SK-N-SH treated with all-trans-retinoic acid at 6 μM for 48 hours (cell line): ENCODE measurements at regions not wholly inside any gene's neighbourhood (a gene's known extent, or its start where the extent isn't known, plus 50 kb on each side); places are given as distances from the start of the nearest gene placed in this dataset.
A peak's percentile ranks its signal among the peaks of the same experiment; 100 is the strongest.

Experiments
- ATAC-seq: fragments of 200-7000 bp; cut with Tn5 transposase; 3 replicates; pipeline ENCODE4 v1.9.1; 2020; ENCODE audit warnings: mild to moderate bottlenecking, moderate library complexity
- ARNTL ChIP-seq: fragments of 450-650 bp; formaldehyde crosslinking; IDR thresholded peaks from 2 replicates; pipeline ENCODE4 v1.5.0; 2020; ENCODE audit warnings: low read depth, mild to moderate bottlenecking, moderate library complexity, borderline replicate concordance
- BACH2 ChIP-seq: fragments of 250-450 bp; sonication (Bioruptor Pico); IDR thresholded peaks from 2 replicates; pipeline ENCODE4 v1.9.0; 2021; ENCODE audit warnings: mild to moderate bottlenecking, borderline replicate concordance
- CSDC2 ChIP-seq: fragments of 250-450 bp; sonication (Bioruptor Pico); IDR thresholded peaks from 2 replicates; pipeline ENCODE4 v1.5.0; 2020; ENCODE audit warnings: mild to moderate bottlenecking, moderate library complexity
- ESRRG ChIP-seq: fragments of 250-450 bp; sonication (Bioruptor Pico); IDR thresholded peaks from 2 replicates; pipeline ENCODE4 v1.6.1; 2021; ENCODE audit warnings: mild to moderate bottlenecking
- GLIS3 ChIP-seq: fragments of 250-450 bp; sonication (Bioruptor Pico); IDR thresholded peaks from 2 replicates; pipeline ENCODE4 v1.5.0; 2020; ENCODE audit warnings: mild to moderate bottlenecking, moderate library complexity
- ISL1 ChIP-seq: fragments of 250-450 bp; sonication (Bioruptor Pico); IDR thresholded peaks from 2 replicates; pipeline ENCODE4 v2.1.2; 2022; ENCODE audit warnings: mild to moderate bottlenecking, moderate library complexity
- OSR1 ChIP-seq: fragments of 250-450 bp; sonication (Bioruptor Pico); IDR thresholded peaks from 2 replicates; pipeline ENCODE4 v1.8.0; 2022; ENCODE audit warnings: moderate library complexity, mild to moderate bottlenecking, inconsistent platforms
- PPARA ChIP-seq: fragments of 250-450 bp; sonication (Bioruptor Pico); IDR thresholded peaks from 2 replicates; pipeline ENCODE4 v1.5.0; 2020; ENCODE audit warnings: mild to moderate bottlenecking, borderline replicate concordance
- RARB ChIP-seq: fragments of 250-450 bp; sonication (Bioruptor Pico); IDR thresholded peaks from 2 replicates; pipeline ENCODE4 v1.8.0; 2021; ENCODE audit warnings: mild to moderate bottlenecking, moderate library complexity
- SNAI2 ChIP-seq: fragments of 250-450 bp; sonication (Bioruptor Pico); IDR thresholded peaks from 2 replicates; pipeline ENCODE4 v1.5.0; 2020; ENCODE audit warnings: mild to moderate bottlenecking, moderate library complexity
- TOX ChIP-seq: fragments of 250-450 bp; sonication (Bioruptor Pico); IDR thresholded peaks from 2 replicates; pipeline ENCODE4 v1.8.0; 2021; ENCODE audit warnings: mild to moderate bottlenecking, moderate library complexity, borderline replicate concordance
- ZC3H10 ChIP-seq: fragments of 250-450 bp; sonication (Bioruptor Pico); IDR thresholded peaks from 2 replicates; pipeline ENCODE4 v1.5.1; 2021; ENCODE audit warnings: mild to moderate bottlenecking, moderate library complexity
- ZFP3 ChIP-seq: fragments of 250-450 bp; sonication (Bioruptor Pico); IDR thresholded peaks from 2 replicates; pipeline ENCODE4 v1.5.0; 2020; ENCODE audit warnings: mild to moderate bottlenecking, moderate library complexity
- ZFP30 ChIP-seq: fragments of 450-650 bp; formaldehyde crosslinking; IDR thresholded peaks from 2 replicates; pipeline ENCODE4 v1.5.0; 2022; ENCODE audit warnings: mild to moderate bottlenecking, moderate library complexity
- ZNF565 ChIP-seq: fragments of 450-650 bp; formaldehyde crosslinking; conservative IDR thresholded peaks from 2 replicates; pipeline ENCODE4 v1.5.0; 2020; ENCODE audit warnings: low read depth, mild to moderate bottlenecking, moderate library complexity
- ZNF70 ChIP-seq: fragments of 450-650 bp; formaldehyde crosslinking; IDR thresholded peaks from 2 replicates; pipeline ENCODE4 v1.5.0; 2020; ENCODE audit warnings: mild to moderate bottlenecking, moderate library complexity
- ZNF8 ChIP-seq: fragments of 450-650 bp; formaldehyde crosslinking; IDR thresholded peaks from 2 replicates; pipeline ENCODE4 v1.5.0; 2020; ENCODE audit warnings: mild to moderate bottlenecking, moderate library complexity
- TF ChIP-seq, protein P1 (sequence below): fragments of 250-450 bp; sonication (Bioruptor Pico); IDR thresholded peaks from 2 replicates; pipeline ENCODE4 v1.8.0; 2020; ENCODE audit warnings: mild to moderate bottlenecking, moderate library complexity, borderline replicate concordance
- TF ChIP-seq, protein P2 (sequence below): fragments of 250-450 bp; sonication (Bioruptor Pico); IDR thresholded peaks from 2 replicates; pipeline ENCODE4 v1.5.0; 2020; ENCODE audit warnings: mild to moderate bottlenecking, moderate library complexity
- TF ChIP-seq, protein P3 (sequence below): fragments of 250-450 bp; sonication (Bioruptor Pico); IDR thresholded peaks from 2 replicates; pipeline ENCODE4 v1.5.1; 2021; ENCODE audit warnings: mild to moderate bottlenecking, moderate library complexity
- TF ChIP-seq, protein P4 (sequence below): fragments of 250-450 bp; sonication (Bioruptor Pico); IDR thresholded peaks from 2 replicates; pipeline ENCODE4 v1.5.1; 2020; ENCODE audit warnings: low read depth, mild to moderate bottlenecking, moderate library complexity
- TF ChIP-seq, protein P5 (sequence below): fragments of 250-450 bp; sonication (Bioruptor Pico); IDR thresholded peaks from 2 replicates; pipeline ENCODE4 v1.8.0; 2021; ENCODE audit warnings: low read depth, mild to moderate bottlenecking, moderate library complexity, borderline replicate concordance

DNA sequence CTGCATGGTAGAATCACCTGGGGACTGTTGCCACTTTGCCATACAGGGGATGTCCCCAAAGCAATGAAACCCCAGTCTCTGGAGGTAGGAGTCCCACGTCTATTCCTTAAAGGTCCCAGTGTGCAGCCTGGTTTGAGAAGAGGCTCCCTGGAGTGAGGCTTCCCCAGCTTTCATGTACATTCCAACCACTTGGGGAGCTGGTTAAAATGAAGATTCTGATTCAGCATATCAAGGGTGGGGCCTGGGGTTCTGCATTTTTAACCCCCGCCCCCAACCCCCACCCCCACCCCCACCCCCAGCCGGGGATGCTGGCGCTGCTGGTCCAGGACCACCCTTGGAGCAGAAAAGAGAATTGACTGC is 241.2 kb downstream of the FOXL1 start:
- ATAC-seq, result peak; percentile 63; the same call in 1 of the 3 replicates
- TF ChIP-seq ZFP30 (CRISPR knock-in tag) (no peak), ZNF70 (CRISPR knock-in tag) (no peak), CSDC2 (CRISPR knock-in tag) (no peak), RARB (no peak), OSR1 (CRISPR knock-in tag) (no peak), ARNTL (CRISPR knock-in tag) (no peak)
- TF ChIP-seq, protein P1, sequence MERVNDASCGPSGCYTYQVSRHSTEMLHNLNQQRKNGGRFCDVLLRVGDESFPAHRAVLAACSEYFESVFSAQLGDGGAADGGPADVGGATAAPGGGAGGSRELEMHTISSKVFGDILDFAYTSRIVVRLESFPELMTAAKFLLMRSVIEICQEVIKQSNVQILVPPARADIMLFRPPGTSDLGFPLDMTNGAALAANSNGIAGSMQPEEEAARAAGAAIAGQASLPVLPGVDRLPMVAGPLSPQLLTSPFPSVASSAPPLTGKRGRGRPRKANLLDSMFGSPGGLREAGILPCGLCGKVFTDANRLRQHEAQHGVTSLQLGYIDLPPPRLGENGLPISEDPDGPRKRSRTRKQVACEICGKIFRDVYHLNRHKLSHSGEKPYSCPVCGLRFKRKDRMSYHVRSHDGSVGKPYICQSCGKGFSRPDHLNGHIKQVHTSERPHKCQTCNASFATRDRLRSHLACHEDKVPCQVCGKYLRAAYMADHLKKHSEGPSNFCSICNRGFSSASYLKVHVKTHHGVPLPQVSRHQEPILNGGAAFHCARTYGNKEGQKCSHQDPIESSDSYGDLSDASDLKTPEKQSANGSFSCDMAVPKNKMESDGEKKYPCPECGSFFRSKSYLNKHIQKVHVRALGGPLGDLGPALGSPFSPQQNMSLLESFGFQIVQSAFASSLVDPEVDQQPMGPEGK, result no peak

DNA sequence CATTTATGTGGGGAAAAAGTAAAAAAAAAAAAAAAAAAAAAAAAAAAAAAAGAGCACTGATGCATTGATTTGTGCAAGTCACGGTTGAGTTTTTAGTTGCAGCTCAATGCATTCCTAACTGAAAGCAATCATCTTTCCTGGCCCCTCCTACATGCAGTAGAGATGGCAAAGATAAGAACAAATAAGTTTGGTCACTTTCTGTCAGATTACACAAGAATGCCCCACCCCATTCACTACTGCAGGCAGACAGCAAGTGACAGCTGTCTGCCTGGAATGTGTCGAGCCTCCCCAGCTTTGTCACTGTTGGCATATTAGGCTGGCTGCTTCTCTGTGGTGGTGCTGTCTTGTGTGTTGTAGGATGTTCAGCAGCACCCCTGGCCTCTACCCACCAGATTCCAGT is 243.5 kb downstream of the FOXL1 start:
- no peak for ATAC-seq
- TF ChIP-seq ARNTL (CRISPR knock-in tag) (no peak), OSR1 (CRISPR knock-in tag) (no peak), CSDC2 (CRISPR knock-in tag) (no peak), TOX (CRISPR knock-in tag) (no peak), ZFP3 (CRISPR knock-in tag) (no peak), ISL1 (CRISPR knock-in tag) (no peak), SNAI2 (CRISPR knock-in tag) (no peak), ZC3H10 (no peak), ZNF8 (CRISPR knock-in tag) (no peak)
- TF ChIP-seq, protein P2, sequence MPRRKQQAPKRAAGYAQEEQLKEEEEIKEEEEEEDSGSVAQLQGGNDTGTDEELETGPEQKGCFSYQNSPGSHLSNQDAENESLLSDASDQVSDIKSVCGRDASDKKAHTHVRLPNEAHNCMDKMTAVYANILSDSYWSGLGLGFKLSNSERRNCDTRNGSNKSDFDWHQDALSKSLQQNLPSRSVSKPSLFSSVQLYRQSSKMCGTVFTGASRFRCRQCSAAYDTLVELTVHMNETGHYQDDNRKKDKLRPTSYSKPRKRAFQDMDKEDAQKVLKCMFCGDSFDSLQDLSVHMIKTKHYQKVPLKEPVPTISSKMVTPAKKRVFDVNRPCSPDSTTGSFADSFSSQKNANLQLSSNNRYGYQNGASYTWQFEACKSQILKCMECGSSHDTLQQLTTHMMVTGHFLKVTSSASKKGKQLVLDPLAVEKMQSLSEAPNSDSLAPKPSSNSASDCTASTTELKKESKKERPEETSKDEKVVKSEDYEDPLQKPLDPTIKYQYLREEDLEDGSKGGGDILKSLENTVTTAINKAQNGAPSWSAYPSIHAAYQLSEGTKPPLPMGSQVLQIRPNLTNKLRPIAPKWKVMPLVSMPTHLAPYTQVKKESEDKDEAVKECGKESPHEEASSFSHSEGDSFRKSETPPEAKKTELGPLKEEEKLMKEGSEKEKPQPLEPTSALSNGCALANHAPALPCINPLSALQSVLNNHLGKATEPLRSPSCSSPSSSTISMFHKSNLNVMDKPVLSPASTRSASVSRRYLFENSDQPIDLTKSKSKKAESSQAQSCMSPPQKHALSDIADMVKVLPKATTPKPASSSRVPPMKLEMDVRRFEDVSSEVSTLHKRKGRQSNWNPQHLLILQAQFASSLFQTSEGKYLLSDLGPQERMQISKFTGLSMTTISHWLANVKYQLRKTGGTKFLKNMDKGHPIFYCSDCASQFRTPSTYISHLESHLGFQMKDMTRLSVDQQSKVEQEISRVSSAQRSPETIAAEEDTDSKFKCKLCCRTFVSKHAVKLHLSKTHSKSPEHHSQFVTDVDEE (CRISPR knock-in tag), result no peak
- TF ChIP-seq, protein P3, sequence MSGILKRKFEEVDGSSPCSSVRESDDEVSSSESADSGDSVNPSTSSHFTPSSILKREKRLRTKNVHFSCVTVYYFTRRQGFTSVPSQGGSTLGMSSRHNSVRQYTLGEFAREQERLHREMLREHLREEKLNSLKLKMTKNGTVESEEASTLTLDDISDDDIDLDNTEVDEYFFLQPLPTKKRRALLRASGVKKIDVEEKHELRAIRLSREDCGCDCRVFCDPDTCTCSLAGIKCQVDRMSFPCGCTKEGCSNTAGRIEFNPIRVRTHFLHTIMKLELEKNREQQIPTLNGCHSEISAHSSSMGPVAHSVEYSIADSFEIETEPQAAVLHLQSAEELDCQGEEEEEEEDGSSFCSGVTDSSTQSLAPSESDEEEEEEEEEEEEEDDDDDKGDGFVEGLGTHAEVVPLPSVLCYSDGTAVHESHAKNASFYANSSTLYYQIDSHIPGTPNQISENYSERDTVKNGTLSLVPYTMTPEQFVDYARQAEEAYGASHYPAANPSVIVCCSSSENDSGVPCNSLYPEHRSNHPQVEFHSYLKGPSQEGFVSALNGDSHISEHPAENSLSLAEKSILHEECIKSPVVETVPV, result no peak
- TF ChIP-seq, protein P1, result no peak

DNA sequence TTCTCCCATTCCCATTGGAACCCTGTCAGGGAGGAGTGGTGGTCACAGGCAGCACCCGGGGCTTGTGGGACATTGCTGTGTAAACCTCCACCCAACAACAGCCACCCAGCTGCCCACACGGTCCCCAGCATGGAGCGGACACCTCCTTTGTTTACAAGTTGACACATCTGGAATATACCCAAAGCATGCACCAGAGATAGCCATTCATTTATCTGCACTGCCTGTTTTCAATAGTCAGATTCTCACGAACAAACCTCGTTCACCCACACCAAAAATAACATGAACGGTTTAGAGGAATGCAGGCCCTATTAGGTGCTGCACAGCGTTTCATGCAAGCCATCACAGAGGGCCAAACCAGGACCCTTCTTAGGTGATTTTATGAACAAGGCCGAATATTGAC is 244.8 kb downstream of the FOXL1 start:
- ATAC-seq, result no peak
- TF ChIP-seq ZC3H10 (no peak), ZNF565 (no peak), SNAI2 (CRISPR knock-in tag) (no peak), ZFP30 (CRISPR knock-in tag) (no peak), ISL1 (CRISPR knock-in tag) (no peak), TOX (CRISPR knock-in tag) (no peak), RARB (no peak), PPARA (CRISPR knock-in tag) (no peak), ZNF8 (CRISPR knock-in tag) (no peak), ZNF70 (CRISPR knock-in tag) (no peak), ESRRG (CRISPR knock-in tag) (no peak), ARNTL (CRISPR knock-in tag) (no peak), BACH2 (CRISPR knock-in tag) (no peak), GLIS3 (CRISPR knock-in tag) (no peak)
- TF ChIP-seq, protein P1, result no peak
- TF ChIP-seq, protein P4, sequence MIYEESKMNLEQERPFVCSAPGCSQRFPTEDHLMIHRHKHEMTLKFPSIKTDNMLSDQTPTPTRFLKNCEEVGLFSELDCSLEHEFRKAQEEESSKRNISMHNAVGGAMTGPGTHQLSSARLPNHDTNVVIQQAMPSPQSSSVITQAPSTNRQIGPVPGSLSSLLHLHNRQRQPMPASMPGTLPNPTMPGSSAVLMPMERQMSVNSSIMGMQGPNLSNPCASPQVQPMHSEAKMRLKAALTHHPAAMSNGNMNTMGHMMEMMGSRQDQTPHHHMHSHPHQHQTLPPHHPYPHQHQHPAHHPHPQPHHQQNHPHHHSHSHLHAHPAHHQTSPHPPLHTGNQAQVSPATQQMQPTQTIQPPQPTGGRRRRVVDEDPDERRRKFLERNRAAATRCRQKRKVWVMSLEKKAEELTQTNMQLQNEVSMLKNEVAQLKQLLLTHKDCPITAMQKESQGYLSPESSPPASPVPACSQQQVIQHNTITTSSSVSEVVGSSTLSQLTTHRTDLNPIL (CRISPR knock-in tag), result no peak
- TF ChIP-seq, protein P5, sequence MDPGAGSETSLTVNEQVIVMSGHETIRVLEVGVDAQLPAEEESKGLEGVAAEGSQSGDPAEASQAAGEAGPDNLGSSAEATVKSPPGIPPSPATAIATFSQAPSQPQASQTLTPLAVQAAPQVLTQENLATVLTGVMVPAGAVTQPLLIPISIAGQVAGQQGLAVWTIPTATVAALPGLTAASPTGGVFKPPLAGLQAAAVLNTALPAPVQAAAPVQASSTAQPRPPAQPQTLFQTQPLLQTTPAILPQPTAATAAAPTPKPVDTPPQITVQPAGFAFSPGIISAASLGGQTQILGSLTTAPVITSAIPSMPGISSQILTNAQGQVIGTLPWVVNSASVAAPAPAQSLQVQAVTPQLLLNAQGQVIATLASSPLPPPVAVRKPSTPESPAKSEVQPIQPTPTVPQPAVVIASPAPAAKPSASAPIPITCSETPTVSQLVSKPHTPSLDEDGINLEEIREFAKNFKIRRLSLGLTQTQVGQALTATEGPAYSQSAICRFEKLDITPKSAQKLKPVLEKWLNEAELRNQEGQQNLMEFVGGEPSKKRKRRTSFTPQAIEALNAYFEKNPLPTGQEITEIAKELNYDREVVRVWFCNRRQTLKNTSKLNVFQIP (CRISPR knock-in tag), result no peak
- TF ChIP-seq, protein P3, result no peak
